GM19395 (cell line): ENCODE measurements at regions not wholly inside any gene's neighbourhood (a gene's known extent, or its start where the extent isn't known, plus 50 kb on each side); places are given as distances from the start of the nearest gene placed in this dataset.

Experiments
- ATAC-seq: cut with Tn5 transposase; IDR thresholded peaks from one replicate; pipeline ENCODE4 v1.9.1; 2021; ENCODE audit warnings: mild to moderate bottlenecking, moderate library complexity; ENCODE audit not compliant: unreplicated experiment

DNA sequence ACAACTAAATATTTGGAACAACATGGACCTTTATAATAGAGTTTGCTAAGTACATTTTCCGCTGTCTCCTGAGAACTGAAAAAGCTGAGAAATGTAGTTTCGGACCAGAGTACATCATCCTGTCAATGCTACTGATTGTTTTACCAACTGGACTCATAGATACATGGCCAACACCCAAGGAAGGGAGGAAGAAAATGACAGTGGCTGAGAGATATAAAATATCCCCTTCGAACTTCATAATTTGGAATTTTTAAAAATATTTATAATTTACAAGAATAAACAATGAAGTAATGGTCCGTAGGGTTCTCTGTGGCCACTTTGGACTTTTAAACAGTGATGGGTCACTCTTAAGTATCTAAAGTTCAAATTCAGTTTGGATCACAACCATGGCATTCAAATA lies 1042.7 kb downstream of the MCTP2 start:
- no peak for ATAC-seq

DNA sequence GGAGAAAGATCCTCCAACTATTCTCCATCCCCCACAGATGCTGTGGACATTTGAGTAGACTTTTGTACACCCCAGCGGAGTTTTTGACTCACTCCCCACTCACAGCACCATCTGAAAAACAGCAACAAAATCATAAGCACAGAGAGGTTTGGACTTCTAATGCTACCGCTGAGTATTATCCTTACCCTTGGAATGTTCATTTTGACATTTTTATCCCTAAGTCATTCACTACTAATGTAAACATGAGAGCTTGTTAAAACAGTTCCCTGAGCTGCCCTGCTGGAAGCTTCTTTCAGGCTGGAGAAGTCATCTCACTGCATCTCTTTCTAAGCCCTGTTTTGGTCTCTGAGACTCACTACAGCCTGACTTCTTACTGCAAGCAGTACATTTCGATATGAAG lies 1045.9 kb downstream of the MCTP2 start:
- ATAC-seq, result no peak

DNA sequence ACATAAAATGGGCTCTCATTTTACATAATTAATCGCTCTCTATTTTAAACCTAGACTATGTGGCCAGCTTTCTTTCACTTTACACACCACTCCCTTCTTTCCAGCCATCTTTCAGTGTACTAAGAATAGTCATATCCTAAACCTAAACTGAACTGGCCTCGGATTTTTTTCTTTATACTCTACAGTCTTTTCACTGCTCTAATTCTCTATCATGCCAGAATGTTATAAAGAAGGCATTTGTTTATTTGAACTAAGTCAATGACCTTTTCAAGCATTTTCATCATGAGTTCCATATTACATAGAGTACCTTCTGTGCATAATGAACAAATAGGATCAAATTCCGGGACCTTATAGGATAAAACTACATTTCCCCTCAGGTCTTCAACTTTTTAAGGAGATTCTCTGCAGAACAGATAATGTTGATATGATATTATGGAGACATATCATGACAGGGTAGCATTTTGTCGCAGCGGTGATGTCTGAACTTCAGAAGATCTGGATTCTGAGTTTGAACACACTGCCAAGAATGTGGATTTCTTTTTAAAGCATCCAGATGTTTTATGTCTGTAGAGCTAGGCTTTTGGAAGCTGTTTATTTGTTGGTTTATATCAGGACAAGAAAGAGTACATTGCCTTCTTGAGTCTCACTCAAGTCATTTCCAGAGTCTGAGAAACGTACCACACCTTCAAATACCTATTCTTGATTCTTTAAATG lies 1047.3 kb downstream of the MCTP2 start:
- ATAC-seq, result no peak

DNA sequence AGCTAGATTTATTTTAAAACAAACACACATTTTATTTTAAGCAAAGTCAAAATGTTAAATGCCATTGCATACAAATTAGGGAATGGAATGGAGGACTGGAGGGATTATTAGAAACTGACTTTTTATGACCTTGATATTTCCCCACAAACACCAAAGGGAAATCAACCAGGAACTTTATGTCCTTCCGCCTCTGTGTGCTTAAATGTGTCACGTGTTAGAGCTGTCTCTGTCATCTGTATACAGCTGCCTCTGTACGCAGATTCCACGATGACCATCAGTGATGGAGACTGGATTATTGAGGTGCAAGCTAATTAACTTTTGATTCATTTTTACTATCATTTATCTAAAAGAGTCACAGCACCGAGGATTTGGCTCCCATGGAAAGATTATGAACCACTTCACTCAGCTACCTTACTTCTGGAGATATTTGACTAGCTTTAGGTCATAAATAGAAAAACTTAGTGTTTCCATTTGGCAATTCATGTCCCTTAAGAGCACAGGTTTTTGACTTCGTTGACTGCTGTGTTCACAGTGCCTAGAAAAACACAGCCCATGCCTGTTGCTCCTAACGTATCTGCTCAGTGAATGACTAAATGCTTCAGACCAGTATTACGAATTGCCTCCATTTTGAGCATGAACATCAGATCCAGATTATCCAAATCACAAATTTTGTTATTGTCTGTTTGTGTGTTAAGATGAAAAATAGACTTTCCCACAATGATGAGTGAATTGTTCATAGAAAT lies 1048.1 kb downstream of the MCTP2 start:
- no peak for ATAC-seq

DNA sequence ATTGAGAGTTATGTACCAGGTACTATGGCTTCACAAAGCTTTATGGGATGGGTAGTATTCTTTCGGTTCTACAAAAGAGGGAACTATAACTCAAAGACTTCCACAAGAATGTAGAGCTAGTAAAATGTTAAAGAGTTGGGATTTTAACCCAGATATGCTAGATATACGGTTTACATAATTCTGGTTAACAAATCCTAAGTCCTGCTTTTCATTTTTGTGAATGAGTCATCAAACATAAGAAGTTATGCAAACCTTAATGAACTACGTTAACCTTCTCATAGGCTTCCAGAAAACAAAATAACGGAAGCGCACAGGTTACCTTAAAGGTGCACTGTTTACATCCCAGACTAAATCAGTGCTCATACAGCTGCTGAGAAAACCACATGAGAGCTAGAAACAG lies 1049.3 kb downstream of the MCTP2 start:
- ATAC-seq, result no peak

DNA sequence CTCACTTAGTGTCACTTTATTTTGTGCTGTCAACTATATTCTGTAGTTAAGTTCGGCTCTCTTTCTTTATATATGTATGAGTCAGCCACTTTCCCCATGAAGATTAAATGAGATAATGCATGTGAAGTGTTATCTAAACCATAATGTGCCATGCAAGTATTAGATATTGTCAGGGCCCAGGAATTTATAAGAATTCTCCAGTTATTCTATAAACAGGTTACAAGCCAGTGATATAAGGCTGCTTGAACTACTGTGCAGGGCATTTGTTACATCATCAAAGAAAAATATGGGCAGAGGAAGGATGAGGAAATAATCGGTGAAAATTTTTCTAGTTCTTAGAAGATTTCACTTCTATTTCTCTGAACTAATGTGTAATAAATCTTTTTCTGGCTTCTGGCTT lies 1049.0 kb upstream of the NR2F2 start:
- no peak for ATAC-seq

DNA sequence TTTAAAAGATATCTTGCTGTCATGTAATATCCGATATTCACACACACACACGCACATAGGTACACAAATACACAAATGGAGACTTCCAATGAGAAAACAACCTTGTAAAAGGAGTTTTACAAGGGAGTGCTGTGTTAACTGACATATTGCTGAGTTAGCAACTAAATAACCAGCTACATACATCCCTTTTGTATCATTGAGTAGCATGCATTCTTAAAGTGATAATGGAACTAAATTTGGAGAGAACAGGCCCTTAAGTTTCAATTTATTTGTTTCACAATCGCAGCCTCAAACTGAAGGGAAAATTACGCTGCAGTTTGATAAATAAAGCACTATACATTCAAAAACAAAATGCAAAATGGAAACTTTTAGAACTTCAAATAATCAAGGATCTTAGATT lies 1046.0 kb upstream of the NR2F2 start:
- no peak for ATAC-seq

DNA sequence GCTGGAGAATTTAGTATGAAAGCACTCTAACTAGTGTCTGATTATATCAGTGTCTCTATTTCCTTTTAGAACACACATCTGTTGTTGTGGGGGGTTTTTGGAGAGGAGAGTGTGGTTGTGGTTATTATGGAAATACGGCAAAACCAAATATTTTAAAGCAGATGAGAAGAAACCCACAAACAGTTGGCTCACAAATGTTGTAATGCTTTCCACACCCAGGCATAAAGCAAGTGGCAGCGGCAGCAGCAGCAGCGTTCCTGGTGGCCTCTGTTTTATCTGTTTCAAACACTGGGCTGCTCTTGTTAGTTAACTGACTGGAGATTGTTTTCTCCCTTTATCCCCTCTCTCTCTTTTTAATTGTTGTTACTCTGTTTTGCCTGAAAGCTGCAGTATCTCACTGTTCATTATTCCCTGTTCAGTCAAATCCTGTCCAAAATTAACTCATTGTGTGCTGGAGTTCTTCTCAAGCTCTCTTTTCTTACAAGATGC lies 1045.5 kb upstream of the NR2F2 start:
- ATAC-seq, result no peak

DNA sequence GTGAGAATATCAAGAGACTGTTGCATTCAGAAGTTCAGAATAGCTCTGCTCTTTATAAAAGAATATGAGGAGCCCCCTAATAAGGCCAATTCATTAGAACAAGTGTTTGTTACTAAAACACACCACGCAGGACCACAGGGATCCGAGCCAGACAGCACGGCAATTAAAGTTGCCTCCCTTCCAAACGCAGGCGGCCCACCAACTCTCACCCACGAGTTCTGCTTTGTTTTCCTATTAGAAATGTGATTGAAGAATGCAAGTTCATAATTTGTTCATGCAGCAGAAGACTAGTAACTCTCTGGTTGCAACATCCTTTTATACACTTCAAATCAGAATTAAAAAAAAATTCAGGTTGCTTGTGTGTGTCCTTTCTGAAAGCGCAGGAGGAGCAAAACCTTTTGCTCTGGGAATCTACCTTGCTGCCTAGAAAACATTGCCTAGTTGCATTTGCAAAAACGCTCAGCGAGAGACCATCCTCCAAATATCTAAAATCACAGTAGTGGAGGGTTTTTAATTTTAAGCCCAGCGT lies 1044.1 kb upstream of the NR2F2 start:
- ATAC-seq, result no peak

DNA sequence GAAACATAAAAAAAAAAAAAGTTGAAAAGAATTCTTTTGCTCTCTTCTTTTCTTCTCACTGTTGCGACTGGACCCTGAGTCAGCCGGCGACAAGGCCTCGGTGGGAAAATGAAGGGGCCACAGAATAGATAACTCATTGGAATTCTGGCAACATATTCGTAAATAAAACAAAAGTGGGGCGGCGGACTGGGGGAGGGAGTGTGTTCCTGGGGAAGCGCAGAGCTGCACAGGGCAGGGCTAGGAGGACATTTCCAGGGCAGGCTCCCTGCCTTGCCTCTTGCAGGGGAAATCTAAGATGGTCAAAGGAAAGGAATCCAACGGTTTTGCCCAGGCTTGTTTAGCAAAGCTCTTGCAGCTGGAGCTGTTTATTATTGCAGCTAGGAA lies 1042.8 kb upstream of the NR2F2 start:
- ATAC-seq, result no peak

DNA sequence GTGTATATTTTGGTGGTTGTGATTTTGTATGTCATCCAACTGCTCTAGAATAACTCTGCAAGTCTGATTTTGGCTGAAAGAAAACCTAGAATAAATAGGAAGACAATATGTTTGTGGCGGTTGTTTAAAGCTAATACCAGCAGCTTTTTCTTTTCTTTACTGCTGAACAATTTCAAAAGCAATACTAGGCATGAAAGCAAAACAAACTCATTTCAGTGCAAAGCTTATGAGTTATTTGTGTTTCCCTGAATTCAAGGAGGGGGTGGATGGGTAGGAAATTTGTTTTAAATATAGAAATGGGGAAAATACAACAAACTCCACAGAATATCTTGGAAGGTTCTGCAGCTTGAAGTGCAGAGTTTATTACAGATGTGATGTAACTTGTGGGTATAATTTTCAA lies 1041.9 kb upstream of the NR2F2 start:
- ATAC-seq, result no peak

DNA sequence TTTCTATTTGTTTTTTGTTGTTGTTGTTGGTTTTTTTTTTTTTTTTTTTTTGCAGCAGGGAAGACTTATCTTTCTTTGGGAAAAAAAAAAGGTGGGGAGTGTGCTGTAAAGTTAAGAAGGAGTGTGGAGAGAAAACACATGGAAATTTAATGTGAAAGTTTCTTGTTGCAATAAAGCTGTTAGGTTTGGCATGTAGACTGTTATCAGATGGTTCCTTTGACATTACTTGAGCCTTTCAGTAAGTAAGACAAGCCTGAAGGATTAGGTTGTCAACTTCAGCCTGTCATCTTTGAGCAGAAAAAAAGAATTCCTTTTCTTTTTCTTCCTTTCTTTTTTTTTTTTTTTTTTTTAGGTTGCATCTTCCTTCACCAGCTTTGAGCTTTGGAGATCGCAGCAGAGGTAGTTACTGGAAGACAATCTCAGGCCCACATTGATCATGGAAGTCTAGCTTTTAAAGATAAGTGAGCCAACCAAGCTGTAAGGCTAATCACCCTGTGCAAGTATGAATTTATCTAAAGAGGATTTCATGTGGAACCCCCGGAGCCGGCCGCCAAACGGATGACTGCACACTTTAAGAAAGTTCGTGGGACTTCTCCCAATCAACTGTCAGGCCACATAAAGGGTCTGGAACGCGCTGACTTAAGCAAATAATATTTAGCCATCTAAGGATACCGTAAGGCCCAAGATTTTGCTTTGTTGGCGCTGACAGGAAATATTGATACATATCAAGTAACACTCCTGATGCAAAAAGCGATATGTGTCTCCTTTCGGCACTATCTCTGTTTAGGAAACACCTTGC lies 1040.1 kb upstream of the NR2F2 start:
- no peak for ATAC-seq

DNA sequence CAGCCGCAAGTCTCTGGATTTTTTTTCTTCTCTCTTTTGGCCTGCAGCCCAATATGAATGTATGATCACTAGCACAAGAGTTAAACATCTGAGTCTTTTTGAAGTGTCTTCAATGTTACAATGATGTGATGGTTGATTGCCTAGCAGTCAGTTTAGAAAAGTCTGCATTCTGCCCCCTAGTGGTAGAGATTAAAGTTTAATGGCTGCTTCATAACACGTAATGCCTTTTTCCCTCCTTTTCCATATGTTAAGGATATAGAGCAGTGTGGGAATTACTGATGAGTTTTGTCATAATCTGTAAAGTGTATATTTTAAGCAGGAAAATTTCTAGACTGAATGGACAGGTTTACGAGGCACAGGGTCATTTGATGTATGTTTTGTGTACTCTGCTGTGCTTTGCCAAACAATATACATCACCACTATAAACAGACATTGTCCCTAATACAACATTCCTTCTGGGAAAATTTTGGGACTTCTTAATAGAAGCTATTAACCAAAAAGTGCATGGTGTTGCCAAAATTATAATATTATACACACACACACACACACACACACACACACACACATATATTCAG lies 1038.5 kb upstream of the NR2F2 start:
- ATAC-seq, result peak; percentile 61

DNA sequence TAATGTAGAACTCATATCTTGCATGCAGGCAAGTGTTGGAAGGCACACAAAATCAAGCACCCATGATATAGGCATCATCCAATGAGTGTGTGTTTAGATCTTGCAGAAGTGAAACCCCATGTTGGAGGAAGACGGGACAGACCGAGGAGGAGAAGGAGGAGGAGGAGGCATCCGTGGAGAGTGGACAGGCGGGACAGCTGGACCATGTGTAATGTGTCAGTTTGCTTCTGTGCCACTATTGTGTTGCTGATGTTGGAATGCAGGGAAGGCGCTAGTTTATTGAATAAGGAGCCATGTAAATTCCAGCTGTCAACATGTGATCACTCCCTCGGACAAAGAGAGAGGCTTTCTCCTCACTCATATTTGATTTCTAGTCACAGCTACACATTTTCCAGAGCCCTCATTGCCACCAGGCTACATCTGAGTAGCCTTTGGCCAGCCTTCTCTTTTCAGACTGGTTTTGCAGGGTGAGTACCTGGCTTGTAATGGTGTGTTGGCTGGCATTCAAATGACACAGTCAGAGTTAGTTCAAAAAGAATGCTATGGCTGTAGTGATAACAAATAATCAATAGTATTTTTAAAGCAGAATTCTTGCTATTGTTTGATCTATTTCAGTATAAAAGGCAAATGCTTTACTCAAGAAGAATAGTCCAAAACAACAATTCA lies 1037.6 kb upstream of the NR2F2 start:
- ATAC-seq, result no peak

DNA sequence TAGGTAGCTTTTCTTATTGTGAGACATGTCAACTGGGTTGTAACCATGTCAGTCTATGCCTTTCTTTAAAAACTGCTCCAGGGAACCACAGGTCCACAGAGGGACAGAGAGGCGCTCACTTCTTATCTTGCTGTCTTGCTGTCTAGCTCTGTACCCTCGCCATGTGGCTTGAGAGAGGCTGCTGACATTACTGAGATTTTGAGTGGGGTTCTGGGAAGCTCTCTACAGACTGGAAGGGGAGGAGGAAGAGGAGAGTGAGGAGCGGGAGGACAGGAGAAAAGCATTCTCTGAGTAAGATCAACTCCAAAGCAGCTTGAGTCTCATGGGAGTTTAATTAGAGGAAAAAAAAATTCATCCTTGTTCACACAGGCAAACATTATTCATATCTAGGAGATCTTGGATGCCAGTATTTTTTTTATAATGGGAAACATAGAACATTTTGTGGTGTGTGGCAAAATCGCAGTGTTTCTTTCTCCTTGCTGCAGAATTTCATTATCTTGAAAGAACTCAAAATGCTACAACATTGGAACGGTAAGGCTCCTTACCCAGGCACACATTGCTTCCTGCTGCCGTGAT lies 1037.0 kb upstream of the NR2F2 start:
- ATAC-seq, result no peak

DNA sequence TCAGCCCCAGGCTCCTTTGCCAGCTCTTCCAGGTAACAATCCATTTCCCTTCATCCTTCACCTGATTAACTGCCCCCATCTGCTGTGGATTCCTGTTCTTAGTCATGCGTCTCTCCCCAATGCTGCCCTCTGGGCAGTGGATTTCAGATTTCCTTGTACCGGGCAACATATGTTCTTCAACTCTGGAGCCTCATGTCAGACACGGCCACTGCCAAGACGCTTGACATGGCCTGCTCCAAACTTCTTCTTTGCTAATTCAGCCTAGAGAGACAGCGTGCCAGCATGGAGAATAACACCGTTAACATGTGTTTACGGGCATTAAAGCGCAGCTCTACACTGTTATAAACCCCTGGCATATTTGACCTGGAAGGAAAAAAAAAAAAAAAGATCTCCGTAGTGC lies 1035.1 kb upstream of the NR2F2 start:
- no peak for ATAC-seq

DNA sequence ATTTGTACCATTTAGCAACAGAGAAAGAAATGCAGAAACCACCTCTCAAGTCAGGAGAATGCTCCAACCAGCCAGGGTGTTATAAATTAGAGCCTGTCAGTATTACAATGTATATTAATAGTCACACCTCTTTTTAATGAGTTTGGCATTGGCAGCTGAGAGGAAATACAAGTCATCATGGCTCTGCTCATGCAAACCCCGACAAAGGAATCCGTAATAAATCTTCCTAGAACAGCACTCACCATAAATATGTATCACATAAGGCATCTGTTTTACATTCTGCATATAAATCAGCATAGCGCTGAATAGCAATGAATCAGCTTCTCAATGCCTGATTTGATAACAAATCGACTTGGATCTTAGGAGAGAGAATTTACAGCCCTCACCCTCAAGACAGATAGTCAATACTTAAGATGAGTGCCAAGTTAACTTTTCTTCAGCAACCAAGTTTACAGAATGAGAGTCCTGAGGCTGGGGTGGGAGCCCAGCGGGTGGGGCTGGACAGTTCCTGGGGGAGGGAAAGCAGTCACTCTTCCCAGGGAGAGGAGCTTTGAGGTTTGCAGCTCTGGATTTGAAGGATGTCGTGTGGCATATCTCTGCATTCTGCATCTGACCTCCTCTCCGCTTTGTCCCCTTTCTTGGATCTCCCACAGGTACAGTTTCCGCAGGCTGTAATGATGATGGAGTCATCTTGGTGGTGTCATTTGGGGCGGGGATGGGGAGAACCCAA lies 1034.4 kb upstream of the NR2F2 start:
- no peak for ATAC-seq

DNA sequence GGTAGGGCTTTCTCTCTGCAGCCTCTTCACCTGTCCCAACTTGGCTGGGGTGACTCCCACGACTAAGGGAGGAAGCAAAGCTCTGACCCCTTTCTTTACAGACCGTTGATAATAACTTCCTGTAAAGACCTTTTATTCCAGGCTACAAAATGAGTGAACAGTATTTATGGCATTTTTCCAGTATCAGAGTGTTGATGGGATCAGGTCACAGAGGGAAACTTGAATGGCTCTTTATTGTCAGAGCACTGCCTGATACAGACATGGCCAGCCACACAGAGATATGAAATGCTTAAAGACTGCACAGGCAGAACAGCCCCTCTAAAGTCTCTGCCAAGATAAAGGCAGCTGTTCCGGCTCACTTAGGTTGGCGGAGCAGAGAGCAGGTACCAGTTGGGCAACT lies 1033.9 kb upstream of the NR2F2 start:
- ATAC-seq, result no peak

DNA sequence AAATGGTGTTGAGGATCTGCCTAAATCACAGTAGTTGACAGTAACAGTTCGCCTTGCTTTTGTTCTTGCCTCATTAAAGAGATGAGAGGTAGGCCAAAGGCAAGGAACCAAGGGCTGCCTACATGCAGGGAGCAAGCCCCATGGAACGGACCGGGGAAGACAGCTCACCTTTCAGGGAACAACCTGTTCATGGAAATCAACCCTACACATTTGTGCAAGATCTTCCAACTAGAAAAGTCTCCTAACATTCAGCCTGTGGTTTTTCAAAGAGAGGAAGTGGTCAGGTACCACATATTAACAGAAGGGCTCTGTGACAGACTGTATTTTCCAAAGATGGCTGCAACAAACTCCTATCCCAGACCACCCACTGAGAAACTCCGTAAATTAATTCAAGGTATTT lies 1031.8 kb upstream of the NR2F2 start:
- no peak for ATAC-seq

DNA sequence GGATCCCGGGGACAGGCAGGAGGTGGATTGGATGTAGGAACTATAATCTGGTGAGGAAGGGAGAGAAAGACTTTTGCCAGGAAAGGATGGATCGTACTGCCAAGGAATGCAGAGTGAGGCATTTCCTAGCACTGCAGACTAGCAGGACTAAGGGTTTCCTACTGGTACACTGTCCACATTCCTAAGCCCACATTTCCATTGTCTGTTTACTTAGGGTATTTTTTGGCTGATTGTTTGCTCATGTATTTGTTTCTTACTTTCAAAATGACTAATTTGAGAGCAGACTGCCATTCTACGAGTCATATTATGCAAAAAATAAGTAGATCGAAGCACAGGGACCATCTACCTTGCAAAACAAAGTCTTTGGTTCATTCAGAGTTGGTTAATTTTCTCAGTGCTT lies 1029.5 kb upstream of the NR2F2 start:
- ATAC-seq, result no peak
